22Rv1 (cell line): ENCODE measurements at regions not wholly inside any gene's neighbourhood (a gene's known extent, or its start where the extent isn't known, plus 50 kb on each side); places are given as distances from the start of the nearest gene placed in this dataset.

ENCODE experiments used
- ZFX ChIP-seq: fragments of 450-650 bp; IDR thresholded peaks from 2 replicates; pipeline ENCODE4 v1.6.1; 2017; ENCODE audit warnings: antibody characterized with exemption, borderline replicate concordance
- TF ChIP-seq, protein P1 (sequence below): fragments of 450-650 bp; IDR thresholded peaks from 2 replicates; pipeline ENCODE4 v1.5.1; 2017; ENCODE audit warnings: mild to moderate bottlenecking

DNA sequence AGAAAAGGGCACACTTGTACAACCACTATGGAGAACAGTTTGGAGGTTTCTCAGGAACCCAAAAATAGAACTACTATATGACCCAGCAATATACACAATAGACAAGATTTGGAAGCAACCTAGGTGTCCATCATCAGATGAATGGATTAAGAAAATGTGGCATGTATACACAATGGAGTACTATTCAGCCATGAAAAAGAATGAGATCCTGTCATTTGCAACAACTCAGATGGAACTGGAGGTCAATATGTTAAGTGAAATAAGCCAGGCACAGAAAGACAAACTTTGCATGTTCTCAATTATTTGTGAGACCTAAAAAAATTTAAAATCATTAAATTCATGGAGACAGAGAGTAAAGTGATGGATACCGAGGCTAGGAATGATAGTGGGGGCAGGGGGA is 118.8 kb downstream of the ZNF467 start:
- TF ChIP-seq, protein P1, sequence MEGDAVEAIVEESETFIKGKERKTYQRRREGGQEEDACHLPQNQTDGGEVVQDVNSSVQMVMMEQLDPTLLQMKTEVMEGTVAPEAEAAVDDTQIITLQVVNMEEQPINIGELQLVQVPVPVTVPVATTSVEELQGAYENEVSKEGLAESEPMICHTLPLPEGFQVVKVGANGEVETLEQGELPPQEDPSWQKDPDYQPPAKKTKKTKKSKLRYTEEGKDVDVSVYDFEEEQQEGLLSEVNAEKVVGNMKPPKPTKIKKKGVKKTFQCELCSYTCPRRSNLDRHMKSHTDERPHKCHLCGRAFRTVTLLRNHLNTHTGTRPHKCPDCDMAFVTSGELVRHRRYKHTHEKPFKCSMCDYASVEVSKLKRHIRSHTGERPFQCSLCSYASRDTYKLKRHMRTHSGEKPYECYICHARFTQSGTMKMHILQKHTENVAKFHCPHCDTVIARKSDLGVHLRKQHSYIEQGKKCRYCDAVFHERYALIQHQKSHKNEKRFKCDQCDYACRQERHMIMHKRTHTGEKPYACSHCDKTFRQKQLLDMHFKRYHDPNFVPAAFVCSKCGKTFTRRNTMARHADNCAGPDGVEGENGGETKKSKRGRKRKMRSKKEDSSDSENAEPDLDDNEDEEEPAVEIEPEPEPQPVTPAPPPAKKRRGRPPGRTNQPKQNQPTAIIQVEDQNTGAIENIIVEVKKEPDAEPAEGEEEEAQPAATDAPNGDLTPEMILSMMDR, result no peak
- no peak for TF ChIP-seq ZFX
